GM21619 (cell line): ENCODE measurements at regions not wholly inside any gene's neighbourhood (a gene's known extent, or its start where the extent isn't known, plus 50 kb on each side); places are given as distances from the start of the nearest gene placed in this dataset.

Experiments used
- ATAC-seq: cut with Tn5 transposase; IDR thresholded peaks from one replicate; pipeline ENCODE4 v1.9.1; 2021; ENCODE audit not compliant: unreplicated experiment

- ATAC-seq: no peak
Observed at GRCh38 chr5:171509467-171509866, 90.0 kb downstream of the FGF18 start.

GRCh38 chr5:171512397-171512796 lies 93.0 kb downstream of the FGF18 start:
- no peak for ATAC-seq

GRCh38 chr5:171513591-171513990 lies 94.1 kb downstream of the FGF18 start:
- ATAC-seq: no peak

- ATAC-seq: no peak
Observed at GRCh38 chr5:171518916-171519315, 99.5 kb downstream of the FGF18 start.

GRCh38 chr5:171520300-171521174 lies 101.1 kb downstream of the FGF18 start:
- ATAC-seq: no peak

GRCh38 chr5:171521219-171521633 lies 101.8 kb downstream of the FGF18 start:
- ATAC-seq: no peak

- no peak for ATAC-seq
Observed at GRCh38 chr5:171521679-171522078, 102.2 kb downstream of the FGF18 start.

- no peak for ATAC-seq
Observed at GRCh38 chr5:171523781-171524180, 104.3 kb downstream of the FGF18 start.

- ATAC-seq: no peak
Observed at GRCh38 chr5:171524466-171524865, 105.0 kb downstream of the FGF18 start.

GRCh38 chr5:171525085-171525484 lies 105.6 kb downstream of the FGF18 start:
- no peak for ATAC-seq

- ATAC-seq: no peak
Observed at GRCh38 chr5:171528036-171528435, 108.6 kb downstream of the FGF18 start.

- no peak for ATAC-seq
Observed at GRCh38 chr5:171528865-171529614, 109.6 kb downstream of the FGF18 start.

- ATAC-seq: no peak
Observed at GRCh38 chr5:171531638-171532037, 112.2 kb downstream of the FGF18 start.

GRCh38 chr5:171533153-171533552 lies 113.7 kb downstream of the FGF18 start:
- no peak for ATAC-seq

- no peak for ATAC-seq
Observed at GRCh38 chr5:171534043-171534895, 114.8 kb downstream of the FGF18 start.

GRCh38 chr5:171535162-171535561 lies 115.7 kb downstream of the FGF18 start:
- ATAC-seq: no peak

- no peak for ATAC-seq
Observed at GRCh38 chr5:171537070-171537849, 117.8 kb downstream of the FGF18 start.

- no peak for ATAC-seq
Observed at GRCh38 chr5:171537923-171538537, 118.6 kb downstream of the FGF18 start.

GRCh38 chr5:171538681-171539080 lies 119.2 kb downstream of the FGF18 start:
- no peak for ATAC-seq

- no peak for ATAC-seq
Observed at GRCh38 chr5:171540865-171541264, 121.4 kb downstream of the FGF18 start.
